Prostate gland (tissue), 2 donors: ENCODE measurements at regions not wholly inside any gene's neighbourhood (a gene's known extent, or its start where the extent isn't known, plus 50 kb on each side); places are given as distances from the start of the nearest gene placed in this dataset.

ENCODE experiments used
- POLR2A ChIP-seq: fragments of 450-650 bp; IDR thresholded peaks from one replicate; pipeline ENCODE4 v1.6.1; 2016; ENCODE audit warnings: antibody characterized with exemption, mild to moderate bottlenecking
- TF ChIP-seq, protein P1 (sequence below), 4 experiments: fragments of 200-600 bp in 2 of 4; fragments of 450-650 bp in 2 of 4; sonication (generic) in 2 of 4; IDR thresholded peaks; 1 replicate in 3 of 4; 2 replicates in 1 of 4; pipeline ENCODE4 v1.5.1; 2016 to 2019; ENCODE audit warnings: antibody characterized with exemption in 4 of 4, mild to moderate bottlenecking in 2 of 4, moderate library complexity in 2 of 4

DNA sequence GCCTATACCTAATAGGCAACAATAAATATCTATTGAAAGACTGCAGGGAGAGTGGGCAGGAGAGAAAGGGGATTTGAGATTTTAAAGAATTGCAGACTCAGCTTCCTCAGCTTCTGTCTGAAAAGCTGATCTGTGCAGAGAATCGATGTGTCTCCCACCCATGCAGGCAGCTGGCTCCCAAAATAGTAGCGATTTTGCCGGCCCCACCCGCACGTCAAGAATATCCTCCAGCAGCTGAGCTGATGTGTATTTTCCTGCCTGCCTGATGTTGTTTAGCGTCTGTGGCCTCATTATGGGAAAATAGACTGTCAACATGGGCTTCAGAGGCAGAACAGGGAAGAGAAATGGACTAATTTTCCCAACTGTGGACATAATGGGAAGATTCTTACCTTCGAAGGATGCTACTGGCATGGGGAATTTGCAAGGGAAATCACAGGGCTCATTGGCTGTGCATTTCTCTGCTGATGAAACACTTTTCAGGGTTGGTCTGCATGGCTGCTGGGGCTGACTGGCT, 699.8 kb downstream of the PTPRU start:
- TF ChIP-seq, protein P1, sequence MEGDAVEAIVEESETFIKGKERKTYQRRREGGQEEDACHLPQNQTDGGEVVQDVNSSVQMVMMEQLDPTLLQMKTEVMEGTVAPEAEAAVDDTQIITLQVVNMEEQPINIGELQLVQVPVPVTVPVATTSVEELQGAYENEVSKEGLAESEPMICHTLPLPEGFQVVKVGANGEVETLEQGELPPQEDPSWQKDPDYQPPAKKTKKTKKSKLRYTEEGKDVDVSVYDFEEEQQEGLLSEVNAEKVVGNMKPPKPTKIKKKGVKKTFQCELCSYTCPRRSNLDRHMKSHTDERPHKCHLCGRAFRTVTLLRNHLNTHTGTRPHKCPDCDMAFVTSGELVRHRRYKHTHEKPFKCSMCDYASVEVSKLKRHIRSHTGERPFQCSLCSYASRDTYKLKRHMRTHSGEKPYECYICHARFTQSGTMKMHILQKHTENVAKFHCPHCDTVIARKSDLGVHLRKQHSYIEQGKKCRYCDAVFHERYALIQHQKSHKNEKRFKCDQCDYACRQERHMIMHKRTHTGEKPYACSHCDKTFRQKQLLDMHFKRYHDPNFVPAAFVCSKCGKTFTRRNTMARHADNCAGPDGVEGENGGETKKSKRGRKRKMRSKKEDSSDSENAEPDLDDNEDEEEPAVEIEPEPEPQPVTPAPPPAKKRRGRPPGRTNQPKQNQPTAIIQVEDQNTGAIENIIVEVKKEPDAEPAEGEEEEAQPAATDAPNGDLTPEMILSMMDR (IDR thresholded peaks at IDR 0.05): no peak
- no peak for TF ChIP-seq POLR2A
